Muscle of leg (tissue), 3 donors: ENCODE measurements at regions not wholly inside any gene's neighbourhood (a gene's known extent, or its start where the extent isn't known, plus 50 kb on each side); places are given as distances from the start of the nearest gene placed in this dataset.

ENCODE experiments used
- DNase-seq: peaks from one replicate; pipeline ENCODE4 v3.0.0; 2013
- H3K27ac ChIP-seq: one replicate; pipeline ENCODE4 v1.5.1; 2013; ENCODE audit warnings: mild to moderate bottlenecking, low read length, control low read depth
- H3K27me3 ChIP-seq: one replicate; pipeline ENCODE4 v1.6.1; 2013; ENCODE audit warnings: low read length; ENCODE audit not compliant: control insufficient read depth, insufficient read depth
- H3K36me3 ChIP-seq: one replicate; pipeline ENCODE4 v1.6.1; 2013; ENCODE audit warnings: low read length; ENCODE audit not compliant: control insufficient read depth, insufficient read depth
- H3K4me1 ChIP-seq: one replicate; pipeline ENCODE4 v1.6.1; 2013; ENCODE audit warnings: low read length; ENCODE audit not compliant: control insufficient read depth, insufficient read depth
- H3K4me3 ChIP-seq: one replicate; pipeline ENCODE4 v1.5.1; 2013; ENCODE audit warnings: low read length, control low read depth
- H3K9me3 ChIP-seq: replicated peaks from 2 replicates; pipeline ENCODE4 v1.6.1; 2013; ENCODE audit warnings: low read depth, low read length; ENCODE audit not compliant: control insufficient read depth
- WGBS: methylation state at CpG from one replicate; pipeline ENCODE4 v1.1.5; 2013; ENCODE audit warnings: missing lambda C conversion rate; ENCODE audit not compliant: insufficient coverage; 5-methylcytosine and 5-hydroxymethylcytosine counted together

GRCh38 chr11:33646629-33647028, 54.0 kb downstream of the C11orf91 start:
- Histone ChIP-seq H3K4me3 (no peak overlapping the region), H3K27ac (no peak overlapping the region), H3K36me3 (no peaks in the 10 kb centered on the region), H3K9me3 (no peaks in the 10 kb centered on the region), H3K4me1 (peaks cover 4% of the 10 kb centered on the region), H3K27me3 (no peaks in the 10 kb centered on the region)
- WGBS: 78% methylated on average over 2 of the region's 3 CpGs
- no peak for DNase-seq

DNA sequence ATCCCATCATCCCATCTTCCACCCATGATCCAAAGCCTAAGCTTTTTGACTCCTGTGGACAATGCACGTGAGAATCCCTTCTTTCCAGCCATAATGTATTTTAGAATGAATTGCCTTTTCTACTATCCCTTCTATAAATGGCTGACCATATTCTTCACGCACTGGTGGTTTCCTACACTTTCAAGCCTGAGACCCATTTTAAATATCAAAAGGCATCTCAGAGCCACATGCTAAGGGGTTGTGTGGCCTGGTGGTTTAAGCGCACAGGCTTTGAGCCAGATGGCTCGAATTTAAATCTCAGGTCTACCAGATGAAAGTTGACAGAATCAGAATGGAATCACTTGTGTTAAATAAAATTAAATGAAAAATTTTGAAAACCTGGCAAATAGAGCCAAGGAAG, 54.5 kb downstream of the C11orf91 start:
- WGBS: no CpG with 5 or more reads among the region's 4 CpGs
- Histone ChIP-seq H3K4me1 (no peaks in the 10 kb centered on the region), H3K27me3 (no peaks in the 10 kb centered on the region), H3K36me3 (no peaks in the 10 kb centered on the region), H3K4me3 (no peak overlapping the region), H3K9me3 (no peaks in the 10 kb centered on the region), H3K27ac (no peak overlapping the region)
- DNase-seq: no peak

- Histone ChIP-seq H3K9me3 (no peaks in the 10 kb centered on the region), H3K27me3 (no peaks in the 10 kb centered on the region), H3K36me3 (no peaks in the 10 kb centered on the region), H3K4me3 (no peak overlapping the region), H3K4me1 (no peaks in the 10 kb centered on the region), H3K27ac (no peak overlapping the region)
- WGBS: 94% methylated on average over 17 of the region's 20 CpGs
- no peak for DNase-seq
Observed at GRCh38 chr11:33645686-33646085, 54.9 kb downstream of the C11orf91 start.

GRCh38 chr11:33643167-33643824, 57.3 kb downstream of the C11orf91 start:
- Histone ChIP-seq H3K36me3 (no peaks in the 10 kb centered on the region), H3K9me3 (no peaks in the 10 kb centered on the region), H3K4me3 (no peak overlapping the region), H3K27me3 (no peaks in the 10 kb centered on the region), H3K4me1 (no peaks in the 10 kb centered on the region), H3K27ac (no peak overlapping the region)
- WGBS: 20% methylated on average over 1 of the region's 3 CpGs
- DNase-seq: no peak

DNA sequence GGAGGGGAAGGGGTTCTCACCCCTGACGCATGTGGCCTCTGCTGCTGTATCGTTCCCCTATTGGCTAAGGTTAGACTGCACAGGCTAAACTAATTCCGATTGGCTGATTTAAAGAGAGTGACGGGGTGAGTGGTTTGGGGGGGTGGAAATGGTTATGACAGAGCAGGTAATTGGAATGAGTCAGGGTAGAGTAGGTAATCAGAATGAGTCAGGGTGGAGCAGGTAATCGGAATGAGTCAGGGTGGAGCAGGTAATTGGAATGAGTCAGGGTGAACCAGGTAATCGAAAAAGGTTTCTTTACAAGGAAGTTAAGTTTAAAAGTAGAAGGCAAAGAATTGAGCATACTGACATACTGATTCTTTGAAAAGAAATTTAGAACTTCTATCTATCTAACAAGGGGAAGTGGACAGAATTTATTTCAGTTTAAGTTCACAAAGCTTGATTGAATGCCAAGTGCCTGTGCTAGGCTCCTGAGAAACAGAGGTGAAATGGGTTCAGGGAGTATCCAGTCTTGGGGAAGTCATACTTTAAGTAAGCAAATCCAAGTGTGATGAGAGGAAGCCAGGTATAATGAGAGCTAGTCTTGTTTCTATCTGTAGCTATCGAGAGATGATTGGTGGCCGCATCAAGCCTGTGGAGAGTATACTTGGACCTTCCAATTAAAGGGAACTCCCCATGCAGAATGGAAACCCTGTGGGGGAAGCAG, 58.0 kb downstream of the C11orf91 start:
- H3K9me3 ChIP-seq: no peaks in the 10 kb centered on the region
- H3K36me3 ChIP-seq: no peaks in the 10 kb centered on the region
- H3K27ac ChIP-seq: no peak overlapping the region
- 93% methylated on average over 5 of the region's 8 CpGs for WGBS
- no peak overlapping the region for H3K4me3 ChIP-seq
- DNase-seq: no peak
- H3K27me3 ChIP-seq: no peaks in the 10 kb centered on the region
- no peaks in the 10 kb centered on the region for H3K4me1 ChIP-seq

DNA sequence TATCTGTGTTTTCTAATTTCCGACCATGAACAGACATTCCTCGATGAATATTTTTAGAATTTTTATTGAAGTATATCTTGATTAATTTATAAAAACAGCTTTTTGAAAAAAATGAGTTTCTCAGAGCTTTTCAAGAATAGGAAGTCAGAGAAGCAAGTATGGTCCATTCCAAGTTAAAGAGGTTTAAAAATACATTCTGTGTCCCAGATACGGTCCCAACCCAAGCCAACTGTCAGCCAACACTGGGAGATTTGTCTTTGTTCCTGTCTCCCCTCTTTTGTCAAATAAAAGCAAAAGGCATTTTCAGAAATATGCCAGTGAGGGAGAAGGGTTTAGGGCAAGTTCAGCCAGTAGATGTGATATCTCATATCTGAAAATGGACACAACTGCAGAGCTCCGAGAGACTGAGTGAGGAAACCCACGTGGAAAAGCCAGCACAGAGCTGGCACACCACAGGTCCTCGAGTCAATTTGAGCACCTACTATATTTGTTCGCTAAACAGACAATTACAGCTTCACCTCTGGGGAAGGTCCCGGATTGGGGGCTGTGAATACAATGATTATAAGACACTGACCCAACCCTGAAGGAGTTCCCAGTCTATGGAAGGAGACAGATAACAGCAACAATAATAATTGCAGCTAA, 59.8 kb downstream of the C11orf91 start:
- Histone ChIP-seq H3K27ac (no peak overlapping the region), H3K9me3 (no peaks in the 10 kb centered on the region), H3K4me3 (no peak overlapping the region), H3K27me3 (no peaks in the 10 kb centered on the region), H3K4me1 (no peaks in the 10 kb centered on the region), H3K36me3 (no peaks in the 10 kb centered on the region)
- no peak for DNase-seq
- 61% methylated on average over 2 of the region's 8 CpGs for WGBS

GRCh38 chr11:33638608-33639007, 62.0 kb downstream of the C11orf91 start:
- DNase-seq: no peak
- WGBS: no CpG with 5 or more reads among the region's 1 CpG
- Histone ChIP-seq H3K27me3 (no peaks in the 10 kb centered on the region), H3K4me3 (no peak overlapping the region), H3K4me1 (no peaks in the 10 kb centered on the region), H3K36me3 (no peaks in the 10 kb centered on the region), H3K9me3 (no peaks in the 10 kb centered on the region), H3K27ac (no peak overlapping the region)

DNA sequence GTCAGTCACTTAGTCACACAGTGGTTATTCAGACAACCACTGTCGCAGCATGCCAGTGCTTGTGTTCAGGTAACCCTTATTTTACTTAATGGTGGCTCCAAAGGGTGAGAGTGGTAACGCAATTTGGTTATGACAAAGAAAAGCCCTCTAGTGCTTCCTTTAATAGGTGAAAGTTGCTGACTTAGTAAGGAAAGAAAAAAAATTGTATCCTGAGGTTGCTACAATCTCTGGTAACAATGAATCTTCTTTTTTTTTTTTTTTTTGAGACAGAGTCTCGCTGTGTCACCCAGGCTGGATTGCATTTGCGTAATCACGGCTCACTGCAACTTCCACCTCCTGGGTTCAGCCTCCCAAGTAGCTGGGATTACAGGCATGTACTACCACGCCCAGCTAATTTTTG, 64.5 kb downstream of the C11orf91 start:
- Histone ChIP-seq H3K27me3 (no peaks in the 10 kb centered on the region), H3K4me1 (no peaks in the 10 kb centered on the region), H3K27ac (no peak overlapping the region), H3K36me3 (no peaks in the 10 kb centered on the region), H3K9me3 (no peaks in the 10 kb centered on the region), H3K4me3 (no peak overlapping the region)
- WGBS: 83% methylated on average over 1 of the region's 6 CpGs
- no peak for DNase-seq

DNA sequence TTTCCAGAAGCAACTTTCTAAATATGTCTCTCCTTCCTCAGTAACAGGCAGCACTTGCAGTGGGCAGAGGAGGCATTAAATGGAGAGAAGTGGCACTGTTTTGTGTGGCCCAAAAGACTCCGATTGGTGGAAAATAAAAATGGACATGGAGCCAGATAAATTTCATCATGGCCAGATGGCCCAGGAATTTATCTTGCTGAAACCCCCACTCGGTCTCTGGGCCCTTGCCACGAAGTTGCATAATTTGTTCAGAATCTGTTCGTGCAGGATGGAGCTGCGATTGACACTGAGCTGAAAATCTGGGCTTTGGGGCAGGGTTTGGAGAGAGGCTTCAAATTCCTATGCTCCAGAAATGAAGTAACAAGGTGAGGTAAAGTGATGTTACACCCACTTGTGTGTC, 65.5 kb downstream of the C11orf91 start:
- no peaks in the 10 kb centered on the region for H3K9me3 ChIP-seq
- no peaks in the 10 kb centered on the region for H3K27me3 ChIP-seq
- H3K27ac ChIP-seq: no peak overlapping the region
- H3K4me1 ChIP-seq: no peaks in the 10 kb centered on the region
- no peak overlapping the region for H3K4me3 ChIP-seq
- peak; percentile 48 for DNase-seq
- no peaks in the 10 kb centered on the region for H3K36me3 ChIP-seq
- 25% methylated on average over 5 of the region's 5 CpGs for WGBS

GRCh38 chr11:33634291-33634834, 66.3 kb downstream of the C11orf91 start:
- H3K36me3 ChIP-seq: no peaks in the 10 kb centered on the region
- 100% methylated on average over 5 of the region's 7 CpGs for WGBS
- H3K9me3 ChIP-seq: no peaks in the 10 kb centered on the region
- no peak overlapping the region for H3K27ac ChIP-seq
- H3K27me3 ChIP-seq: no peaks in the 10 kb centered on the region
- H3K4me1 ChIP-seq: no peaks in the 10 kb centered on the region
- no peak overlapping the region for H3K4me3 ChIP-seq
- DNase-seq: no peak
